H9 (cell line): ENCODE measurements at regions not wholly inside any gene's neighbourhood (a gene's known extent, or its start where the extent isn't known, plus 50 kb on each side); places are given as distances from the start of the nearest gene placed in this dataset.

ENCODE experiments used
- DNase-seq: peaks from one replicate; pipeline ENCODE4 v3.0.0-alpha.2; 2017
- H2AFZ ChIP-seq: one replicate; pipeline ENCODE4 v1.6.1; 2013; ENCODE audit warnings: mild to moderate bottlenecking, low read length, control low read depth, moderate library complexity
- H2AK5ac ChIP-seq: 2 replicates; pipeline ENCODE4 v1.6.1; 2013; ENCODE audit warnings: low read length, control low read depth, mixed read lengths; ENCODE audit not compliant: insufficient read length
- H2BK120ac ChIP-seq: one replicate; pipeline ENCODE4 v1.6.1; 2013; ENCODE audit warnings: low read depth, mild to moderate bottlenecking, low read length, control low read depth, inconsistent platforms; ENCODE audit not compliant: poor library complexity, severe bottlenecking
- H2BK12ac ChIP-seq: 2 replicates; pipeline ENCODE4 v1.6.1; 2013; ENCODE audit warnings: low read length, control low read depth, mixed read lengths, low read depth; ENCODE audit not compliant: insufficient read length
- H2BK15ac ChIP-seq: 2 replicates; pipeline ENCODE4 v1.6.1; 2013; ENCODE audit warnings: low read depth, low read length, control low read depth
- H2BK20ac ChIP-seq: one replicate; pipeline ENCODE4 v1.6.1; 2013; ENCODE audit warnings: low read depth, mild to moderate bottlenecking, low read length, control low read depth, inconsistent platforms; ENCODE audit not compliant: poor library complexity, severe bottlenecking
- H2BK5ac ChIP-seq: 2 replicates; pipeline ENCODE4 v1.6.1; 2013; ENCODE audit warnings: low read length, control low read depth, mixed read lengths; ENCODE audit not compliant: insufficient read length
- H3K14ac ChIP-seq: 2 replicates; pipeline ENCODE4 v1.6.1; 2013; ENCODE audit warnings: low read length, control low read depth; ENCODE audit not compliant: insufficient read depth
- H3K18ac ChIP-seq: 2 replicates; pipeline ENCODE4 v1.6.1; 2013; ENCODE audit warnings: low read depth, mild to moderate bottlenecking, mixed read lengths, low read length, control low read depth; ENCODE audit not compliant: insufficient read length
- H3K23ac ChIP-seq: 2 replicates; pipeline ENCODE4 v1.6.1; 2013; ENCODE audit warnings: low read length, control low read depth, mixed read lengths, low read depth; ENCODE audit not compliant: insufficient read length
- H3K23me2 ChIP-seq: 2 replicates; pipeline ENCODE4 v1.6.1; 2013; ENCODE audit warnings: low read depth, mild to moderate bottlenecking, mixed read lengths, low read length, control low read depth; ENCODE audit not compliant: insufficient read length, poor library complexity, severe bottlenecking
- H3K27ac ChIP-seq: 2 replicates; pipeline ENCODE4 v1.5.1; 2013; ENCODE audit warnings: low read length, control low read depth, mixed read lengths, low read depth; ENCODE audit not compliant: insufficient read length
- H3K27me3 ChIP-seq: 2 replicates; pipeline ENCODE4 v1.6.1; 2013; ENCODE audit warnings: low read length, control low read depth, inconsistent platforms; ENCODE audit not compliant: insufficient read depth
- H3K4ac ChIP-seq: 2 replicates; pipeline ENCODE4 v1.6.1; 2013; ENCODE audit warnings: low read depth, mild to moderate bottlenecking, control low read depth, inconsistent platforms, low read length, moderate library complexity
- H3K4me1 ChIP-seq: 2 replicates; pipeline ENCODE4 v1.6.1; 2013; ENCODE audit warnings: low read length, control low read depth, inconsistent platforms; ENCODE audit not compliant: insufficient read depth
- H3K4me2 ChIP-seq: 2 replicates; pipeline ENCODE4 v1.6.1; 2013; ENCODE audit warnings: low read length, control low read depth, mixed read lengths; ENCODE audit not compliant: insufficient read length, insufficient read depth
- H3K56ac ChIP-seq: 2 replicates; pipeline ENCODE4 v1.6.1; 2013; ENCODE audit warnings: low read depth, mild to moderate bottlenecking, mixed read lengths, low read length, control low read depth; ENCODE audit not compliant: insufficient read length
- H3K79me1 ChIP-seq: 2 replicates; pipeline ENCODE4 v1.6.1; 2013; ENCODE audit warnings: low read depth, mild to moderate bottlenecking, moderate library complexity, low read length, control low read depth, inconsistent platforms; ENCODE audit not compliant: insufficient read depth, poor library complexity, severe bottlenecking
- H3K79me2 ChIP-seq: 2 replicates; pipeline ENCODE4 v1.6.1; 2013; ENCODE audit warnings: low read length, control low read depth, inconsistent platforms; ENCODE audit not compliant: insufficient read depth
- H3K9ac ChIP-seq: 2 replicates; pipeline ENCODE4 v1.6.1; 2013; ENCODE audit warnings: low read length, control low read depth, mixed read lengths; ENCODE audit not compliant: insufficient read length; ENCODE audit errors: extremely low read depth
- H3K9me3 ChIP-seq: one replicate; pipeline ENCODE4 v1.6.1; 2013; ENCODE audit warnings: low read depth, low read length, inconsistent platforms; ENCODE audit not compliant: control insufficient read depth
- H3T11ph ChIP-seq: one replicate; pipeline ENCODE4 v1.6.1; 2013; ENCODE audit warnings: mild to moderate bottlenecking, low read length, control low read depth, inconsistent platforms
- H4K20me1 ChIP-seq: one replicate; pipeline ENCODE4 v1.6.1; 2013; ENCODE audit not compliant: control insufficient read depth, insufficient read length, insufficient read depth
- H4K5ac ChIP-seq: 2 replicates; pipeline ENCODE4 v1.6.1; 2013; ENCODE audit warnings: low read depth, mild to moderate bottlenecking, mixed read lengths, low read length, control low read depth; ENCODE audit not compliant: insufficient read length
- H4K8ac ChIP-seq: replicated peaks from 2 replicates; pipeline ENCODE4 v1.6.1; 2013; ENCODE audit warnings: low read length, control low read depth, mixed read lengths, low read depth; ENCODE audit not compliant: insufficient read length
- H4K91ac ChIP-seq: 2 replicates; pipeline ENCODE4 v1.6.1; 2013; ENCODE audit warnings: low read depth, mild to moderate bottlenecking, moderate library complexity, mixed read lengths, low read length, control low read depth; ENCODE audit not compliant: insufficient read length
- H3K27ac Mint-ChIP-seq, 3 experiments: 2 replicates in 2 of 3; 3 replicates in 1 of 3; pipeline ENCODE4 v1.8.0; 2020 to 2021; ENCODE audit warnings: mixed read lengths in 3 of 3, mild to moderate bottlenecking in 1 of 3, moderate library complexity in 1 of 3
- H3K27me3 Mint-ChIP-seq: 2 replicates; pipeline ENCODE4 v1.8.0; 2021; ENCODE audit warnings: low read depth, mild to moderate bottlenecking, moderate library complexity, mixed read lengths
- H3K36me3 Mint-ChIP-seq, 3 experiments: 2 replicates in 2 of 3; 3 replicates in 1 of 3; pipeline ENCODE4 v1.8.0; 2020 to 2021; ENCODE audit warnings: low read depth in 3 of 3, mixed read lengths in 3 of 3; ENCODE audit not compliant: insufficient read depth in 1 of 3
- H3K4me1 Mint-ChIP-seq, 2 experiments: 2 replicates each; pipeline ENCODE4 v1.8.0; 2020; ENCODE audit warnings: mixed read lengths in 2 of 2
- H3K4me3 Mint-ChIP-seq, 2 experiments: 2 replicates in 1 of 2; 3 replicates in 1 of 2; pipeline ENCODE4 v1.8.0; 2020 to 2021; ENCODE audit warnings: mild to moderate bottlenecking in 2 of 2, mixed read lengths in 2 of 2, moderate library complexity in 1 of 2
- H3K9me3 Mint-ChIP-seq, 2 experiments: 2 replicates in 1 of 2; 3 replicates in 1 of 2; pipeline ENCODE4 v1.8.0; 2020; ENCODE audit warnings: mild to moderate bottlenecking in 2 of 2, mixed read lengths in 2 of 2, moderate library complexity in 1 of 2
- CTCF ChIP-seq: fragments of 200-600 bp; sonication (generic); conservative IDR thresholded peaks from 3 replicates; pipeline ENCODE4 v1.8.0; 2021; ENCODE audit warnings: antibody characterized with exemption, mild to moderate bottlenecking
- WGBS: extraction: QIAGEN DNeasy Blood & Tissue Kit; methylation state at CpG from one replicate; pipeline ENCODE4 v1.1.7; 2013; ENCODE audit warnings: missing lambda C conversion rate, low lambda C conversion rate, mixed read lengths; ENCODE audit not compliant: insufficient read length; ENCODE audit errors: extremely low coverage; 5-methylcytosine and 5-hydroxymethylcytosine counted together

GRCh38 chr1:80369780-80370179, 1363.2 kb upstream of the ADGRL4 start:
- H4K5ac ChIP-seq = no peak overlapping the region
- peaks cover 4 to 5% of the 10 kb centered on the region in 2 experiments; a peak in 1 of 4 replicates for H3K4me1 Mint-ChIP-seq
- H3K27me3 Mint-ChIP-seq = no peaks in the 10 kb centered on the region
- no peak overlapping the region for H3K18ac ChIP-seq
- no peak overlapping the region for H2AFZ ChIP-seq
- H2BK20ac ChIP-seq = no peak overlapping the region
- H3K14ac ChIP-seq = no peak overlapping the region
- no peak overlapping the region for H3K9ac ChIP-seq
- no peaks in the 10 kb centered on the region for H3K4me1 ChIP-seq
- H4K91ac ChIP-seq = no peak overlapping the region
- H3K79me1 ChIP-seq = no peaks in the 10 kb centered on the region
- no peaks in the 10 kb centered on the region for H3K9me3 Mint-ChIP-seq
- no peaks in the 10 kb centered on the region for H3K36me3 Mint-ChIP-seq
- H4K8ac ChIP-seq = no peak overlapping the region
- no peaks in the 10 kb centered on the region for H3K27me3 ChIP-seq
- H3K27ac ChIP-seq = no peak overlapping the region
- DNase-seq = no peak
- H3K79me2 ChIP-seq = no peaks in the 10 kb centered on the region
- no peak overlapping the region for H2BK5ac ChIP-seq
- H3K9me3 ChIP-seq = no peaks in the 10 kb centered on the region
- no peak overlapping the region; a peak in 1 of 7 replicates for H3K27ac Mint-ChIP-seq
- no peaks in the 10 kb centered on the region for H4K20me1 ChIP-seq
- no peak overlapping the region for H2BK12ac ChIP-seq
- TF ChIP-seq CTCF = no peak
- no peak overlapping the region for H2BK120ac ChIP-seq
- no CpG with 5 or more reads among the region's 3 CpGs for WGBS
- no peaks in the 10 kb centered on the region for H3K23me2 ChIP-seq
- H3T11ph ChIP-seq = no peak overlapping the region
- H3K4ac ChIP-seq = no peak overlapping the region
- H2BK15ac ChIP-seq = no peak overlapping the region
- H3K4me3 Mint-ChIP-seq = no peak overlapping the region
- no peak overlapping the region for H3K56ac ChIP-seq
- H3K4me2 ChIP-seq = no peak overlapping the region
- H3K23ac ChIP-seq = no peak overlapping the region
- H2AK5ac ChIP-seq = no peak overlapping the region
